Esophagus squamous epithelium (tissue), 5 donors: ENCODE measurements at regions not wholly inside any gene's neighbourhood (a gene's known extent, or its start where the extent isn't known, plus 50 kb on each side); places are given as distances from the start of the nearest gene placed in this dataset.

Experiments used
- DNase-seq: peaks from one replicate; lab custom pipeline; 2025; lab: John Stamatoyannopoulos, UW
- H3K27ac ChIP-seq, 4 donors: fragments of 200-600 bp; sonication (generic); one replicate each; pipeline ENCODE4 v1.5.1; 2016 to 2019; ENCODE audit warnings: mild to moderate bottlenecking in 1 of 4
- H3K27me3 ChIP-seq, 4 donors: fragments of 200-600 bp; sonication (generic); 1 replicate in 3 of 4; 2 replicates in 1 of 4; pipeline versions ENCODE4 v1.5.1 to v1.6.0; 2017 to 2021; ENCODE audit warnings: antibody characterized with exemption in 1 of 4
- H3K36me3 ChIP-seq, 3 donors: fragments of 200-600 bp; sonication (generic); one replicate each; pipeline ENCODE4 v1.5.1; 2016 to 2019
- H3K4me1 ChIP-seq, 3 donors: fragments of 200-600 bp; sonication (generic); one replicate each; pipeline ENCODE4 v1.5.1; 2017 to 2019
- H3K4me3 ChIP-seq, 4 donors: fragments of 200-600 bp; sonication (generic); 1 replicate in 3 of 4; 2 replicates in 1 of 4; pipeline ENCODE4 v1.5.1; 2016 to 2019; ENCODE audit warnings: mild to moderate bottlenecking in 2 of 4, moderate library complexity in 1 of 4
- H3K9me3 ChIP-seq, 3 donors: fragments of 200-600 bp; sonication (generic); one replicate each; pipeline ENCODE4 v1.5.1; 2016 to 2019
- POLR2A ChIP-seq, 4 donors: fragments of 450-650 bp; IDR thresholded peaks; one replicate each; pipeline ENCODE4 v1.6.1; 2017; ENCODE audit warnings: antibody characterized with exemption in 4 of 4, mild to moderate bottlenecking in 4 of 4, moderate library complexity in 3 of 4
- WGBS, 2 donors: methylation state at CpG; one replicate each; pipeline ENCODE4 v1.1.5; 2018; 5-methylcytosine and 5-hydroxymethylcytosine counted together
- intact Hi-C: fragments of 100-400 bp; cut with DNase I; formaldehyde crosslinking; loops from one replicate; pipeline ENCODE4 v1.15.0; 2022
- TF ChIP-seq, protein P1 (sequence below), 6 experiments: fragments of 450-650 bp in 4 of 6; fragments of 200-600 bp in 2 of 6; sonication (generic) in 2 of 6; IDR thresholded peaks; one replicate each; pipeline ENCODE4 v1.5.1; 2016 to 2019; ENCODE audit warnings: antibody characterized with exemption in 6 of 6, mild to moderate bottlenecking in 4 of 6, moderate library complexity in 4 of 6
- donor health status: DM: yes; HTN: yes; CAD: no.

DNA sequence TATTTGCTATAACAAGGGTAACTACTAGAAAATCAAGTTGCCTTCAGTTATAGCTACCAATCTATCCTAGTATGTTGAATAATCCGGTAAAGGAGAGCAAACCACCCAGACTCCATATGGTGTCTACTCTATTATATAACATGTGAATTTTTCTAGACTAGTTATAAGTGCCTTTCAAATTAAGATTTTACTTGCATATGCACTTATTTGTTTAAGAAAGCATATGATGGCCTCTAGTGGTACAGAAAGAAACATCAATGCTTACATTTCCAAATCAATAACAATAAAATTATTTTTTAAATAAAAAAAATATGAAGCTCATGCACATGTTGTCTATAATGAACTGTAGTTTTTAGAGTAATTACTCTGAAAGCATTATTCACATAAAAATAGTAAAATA lies 1516.4 kb upstream of the PABPC4L start:
- TF ChIP-seq, protein P1, sequence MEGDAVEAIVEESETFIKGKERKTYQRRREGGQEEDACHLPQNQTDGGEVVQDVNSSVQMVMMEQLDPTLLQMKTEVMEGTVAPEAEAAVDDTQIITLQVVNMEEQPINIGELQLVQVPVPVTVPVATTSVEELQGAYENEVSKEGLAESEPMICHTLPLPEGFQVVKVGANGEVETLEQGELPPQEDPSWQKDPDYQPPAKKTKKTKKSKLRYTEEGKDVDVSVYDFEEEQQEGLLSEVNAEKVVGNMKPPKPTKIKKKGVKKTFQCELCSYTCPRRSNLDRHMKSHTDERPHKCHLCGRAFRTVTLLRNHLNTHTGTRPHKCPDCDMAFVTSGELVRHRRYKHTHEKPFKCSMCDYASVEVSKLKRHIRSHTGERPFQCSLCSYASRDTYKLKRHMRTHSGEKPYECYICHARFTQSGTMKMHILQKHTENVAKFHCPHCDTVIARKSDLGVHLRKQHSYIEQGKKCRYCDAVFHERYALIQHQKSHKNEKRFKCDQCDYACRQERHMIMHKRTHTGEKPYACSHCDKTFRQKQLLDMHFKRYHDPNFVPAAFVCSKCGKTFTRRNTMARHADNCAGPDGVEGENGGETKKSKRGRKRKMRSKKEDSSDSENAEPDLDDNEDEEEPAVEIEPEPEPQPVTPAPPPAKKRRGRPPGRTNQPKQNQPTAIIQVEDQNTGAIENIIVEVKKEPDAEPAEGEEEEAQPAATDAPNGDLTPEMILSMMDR (IDR thresholded peaks at IDR 0.05): no peak
- no peak for TF ChIP-seq POLR2A (IDR thresholded peaks at IDR 0.05)
- H3K36me3 ChIP-seq: no peaks in the 10 kb centered on the region
- no peaks in the 10 kb centered on the region for H3K9me3 ChIP-seq
- 79 to 91% methylated on average over 1 of the region's 1 CpG for WGBS, 2 donors
- DNase-seq: no peak
- H3K27ac ChIP-seq: no peak overlapping the region
- H3K27me3 ChIP-seq: no peaks in the 10 kb centered on the region
- no peak overlapping the region for H3K4me3 ChIP-seq
- intact Hi-C loops: no loop called here
- H3K4me1 ChIP-seq: no peaks in the 10 kb centered on the region

DNA sequence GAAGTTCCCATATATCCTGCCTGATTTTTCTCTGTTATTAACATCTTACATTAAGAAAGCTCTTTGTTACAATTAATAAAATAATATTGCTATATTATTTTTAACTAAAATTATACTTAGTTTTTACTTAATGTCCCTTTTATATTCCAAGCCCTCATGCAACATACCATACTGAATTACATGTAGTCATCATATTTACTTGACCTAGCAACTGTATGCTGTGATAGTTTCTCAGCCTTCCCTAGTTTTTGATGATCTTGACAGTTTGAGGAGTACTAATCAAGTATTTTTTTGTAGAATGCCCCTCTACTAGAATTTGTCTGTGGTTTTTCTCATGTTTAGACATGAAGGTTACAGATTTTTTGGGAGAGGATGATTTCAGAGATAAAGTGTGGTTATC lies 1503.8 kb upstream of the PABPC4L start:
- H3K36me3 ChIP-seq: no peaks in the 10 kb centered on the region
- intact Hi-C loops: no loop called here
- TF ChIP-seq, protein P1 (IDR thresholded peaks at IDR 0.05): no peak
- TF ChIP-seq POLR2A (IDR thresholded peaks at IDR 0.05): no peak
- DNase-seq: no peak
- H3K4me3 ChIP-seq: no peak overlapping the region
- H3K4me1 ChIP-seq: no peaks in the 10 kb centered on the region
- no peaks in the 10 kb centered on the region for H3K27me3 ChIP-seq
- no peaks in the 10 kb centered on the region for H3K9me3 ChIP-seq
- no peak overlapping the region for H3K27ac ChIP-seq

DNA sequence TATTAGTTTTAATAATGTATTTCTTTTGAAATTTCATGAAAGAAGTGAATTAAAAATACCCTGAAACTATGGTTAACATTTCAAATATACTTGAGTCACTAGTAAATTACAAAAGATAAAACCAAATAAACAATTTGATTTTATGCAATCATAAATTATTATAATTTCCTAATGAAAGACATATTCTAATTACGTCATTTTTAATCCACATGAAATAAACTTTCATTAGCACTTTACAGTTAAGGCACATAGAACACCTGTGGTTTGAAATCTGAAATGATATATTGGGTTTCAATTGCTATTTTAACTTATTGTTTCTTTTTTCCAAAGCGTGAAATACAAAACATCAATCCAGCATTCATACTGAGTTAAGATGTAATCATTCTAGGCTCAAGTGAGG lies 1492.5 kb upstream of the PABPC4L start:
- 70 to 80% methylated on average over 2 of the region's 2 CpGs for WGBS, 2 donors
- DNase-seq: no peak
- no peaks in the 10 kb centered on the region for H3K36me3 ChIP-seq
- TF ChIP-seq, protein P1 (IDR thresholded peaks at IDR 0.05): no peak
- TF ChIP-seq POLR2A (IDR thresholded peaks at IDR 0.05): no peak
- no peaks in the 10 kb centered on the region for H3K4me1 ChIP-seq
- H3K4me3 ChIP-seq: no peak overlapping the region
- no peaks in the 10 kb centered on the region for H3K9me3 ChIP-seq
- intact Hi-C loops: no loop called here
- no peaks in the 10 kb centered on the region for H3K27me3 ChIP-seq
- no peak overlapping the region for H3K27ac ChIP-seq

DNA sequence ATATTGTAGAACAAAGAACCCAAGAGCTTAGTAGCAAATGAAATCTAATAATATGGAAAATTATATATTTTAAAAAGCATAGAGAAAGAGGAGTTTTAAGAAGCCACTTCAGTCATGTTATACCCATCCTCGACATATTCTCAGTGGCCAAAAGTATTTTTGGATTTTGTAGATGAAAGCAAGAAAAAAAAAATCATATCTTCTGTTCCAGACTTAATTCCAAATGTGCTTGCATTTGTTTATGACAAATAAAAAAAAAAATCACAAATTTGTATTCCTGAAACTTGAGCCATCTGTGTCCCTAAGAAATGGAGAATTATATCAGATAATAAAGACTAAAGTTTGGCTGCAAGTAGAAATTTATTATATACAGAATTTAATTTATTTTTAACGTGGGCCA lies 1482.4 kb upstream of the PABPC4L start:
- no peaks in the 10 kb centered on the region for H3K27me3 ChIP-seq
- no peak for DNase-seq
- intact Hi-C loops: no loop called here
- WGBS, 2 donors: 56 to 64% methylated on average over 2 of the region's 2 CpGs
- no peaks in the 10 kb centered on the region for H3K4me1 ChIP-seq
- no peak overlapping the region for H3K27ac ChIP-seq
- H3K36me3 ChIP-seq: no peaks in the 10 kb centered on the region
- TF ChIP-seq POLR2A (IDR thresholded peaks at IDR 0.05): no peak
- H3K4me3 ChIP-seq: no peak overlapping the region
- H3K9me3 ChIP-seq: no peaks in the 10 kb centered on the region

DNA sequence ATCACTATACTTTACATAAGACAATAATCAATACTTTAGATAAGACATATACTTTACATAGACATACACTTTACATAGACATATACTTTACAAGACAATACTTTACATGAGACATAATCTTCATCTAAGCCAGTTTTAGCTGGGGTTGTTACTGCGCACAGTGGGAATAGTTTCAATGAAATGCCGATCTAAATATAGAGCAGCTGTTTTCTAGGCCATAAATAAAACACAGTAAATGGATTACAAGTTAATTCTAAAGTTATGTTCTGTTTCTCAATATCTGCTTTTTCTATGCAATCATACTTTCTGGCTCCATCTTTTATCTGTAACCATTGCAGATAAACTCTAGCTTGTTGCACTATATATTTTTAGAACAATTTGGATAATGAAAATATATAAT lies 1470.6 kb upstream of the PABPC4L start:
- no peak for TF ChIP-seq POLR2A (IDR thresholded peaks at IDR 0.05)
- TF ChIP-seq, protein P1 (IDR thresholded peaks at IDR 0.05): no peak
- H3K4me1 ChIP-seq: no peaks in the 10 kb centered on the region
- intact Hi-C loops: no loop called here
- no peak overlapping the region for H3K4me3 ChIP-seq
- H3K36me3 ChIP-seq: no peaks in the 10 kb centered on the region
- WGBS, 2 donors: 79 to 90% methylated on average over 2 of the region's 2 CpGs
- H3K9me3 ChIP-seq: no peaks in the 10 kb centered on the region
- no peaks in the 10 kb centered on the region for H3K27me3 ChIP-seq
- no peak overlapping the region for H3K27ac ChIP-seq
- no peak for DNase-seq

DNA sequence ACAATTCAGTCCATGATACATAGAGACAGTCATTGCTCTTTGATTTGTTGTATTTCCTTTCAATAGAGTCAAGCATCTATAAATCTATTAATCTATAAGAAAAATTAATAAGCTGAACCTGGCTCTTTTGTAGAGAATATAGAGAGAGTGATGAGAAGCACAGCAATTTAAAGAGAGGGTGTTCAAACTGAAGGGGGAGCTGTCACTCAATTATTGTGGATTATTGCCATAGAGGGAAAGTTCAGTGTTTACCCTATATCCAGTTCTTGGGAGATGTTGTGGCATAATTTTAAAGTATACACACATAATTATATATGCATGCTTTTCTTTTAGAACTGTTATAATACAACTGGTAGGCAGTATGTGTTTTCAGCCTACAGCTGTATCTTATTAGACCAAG lies 1469.0 kb upstream of the PABPC4L start:
- Histone ChIP-seq H3K27me3 (no peaks in the 10 kb centered on the region), H3K36me3 (no peaks in the 10 kb centered on the region), H3K4me3 (no peak overlapping the region), H3K27ac (no peak overlapping the region), H3K4me1 (no peaks in the 10 kb centered on the region), H3K9me3 (no peaks in the 10 kb centered on the region)
- intact Hi-C loops: no loop called here
- no peak for DNase-seq
- TF ChIP-seq POLR2A (IDR thresholded peaks at IDR 0.05): no peak
- TF ChIP-seq, protein P1 (IDR thresholded peaks at IDR 0.05): no peak
